Erythroblast (primary cell): ENCODE measurements at regions not wholly inside any gene's neighbourhood (a gene's known extent, or its start where the extent isn't known, plus 50 kb on each side); places are given as distances from the start of the nearest gene placed in this dataset.

Source experiments
- GATA1 ChIP-seq: IDR thresholded peaks from 2 replicates; pipeline ENCODE4 v1.6.1; 2011; ENCODE audit warnings: low read depth, mild to moderate bottlenecking, control low read depth, low read length, moderate library complexity
- POLR2A ChIP-seq: IDR thresholded peaks from 2 replicates; pipeline ENCODE4 v1.6.1; 2011; ENCODE audit warnings: mild to moderate bottlenecking, low read length

GRCh38 chr7:32143301-32143700 is 73.1 kb upstream of the PDE1C start:
- TF ChIP-seq POLR2A (no peak), GATA1 (no peak)
